ENCODE measurements at regions not wholly inside any gene's neighbourhood (a gene's known extent, or its start where the extent isn't known, plus 50 kb on each side); places are given as distances from the start of the nearest gene placed in this dataset.

GRCh38 chr3:30319713-30320112 lies 286.7 kb upstream of the TGFBR2 start:
- no peak overlapping the region for H3K23ac ChIP-seq (ENCODE audit: low read depth, low read length)
- DNase-seq (peak; percentile 57), ATAC-seq (ENCODE audit: low read depth) (peak; percentile 63)
- no peak overlapping the region for H2BK15ac ChIP-seq (ENCODE audit: low read depth, low read length)
- H2AK5ac ChIP-seq (ENCODE audit: low read depth, low read length) = peak overlapping the region; percentile 84; the same call in 1 of the 2 replicates
- no peak overlapping the region for H3K9ac ChIP-seq (ENCODE audit: low read depth, low read length)
- peak overlapping the region in 1 of 2 experiments; percentile 60; a peak in 1 of 4 replicates for H4K8ac ChIP-seq (ENCODE audit: low read depth in 2 of 2, low read length in 2 of 2)
- no peak overlapping the region for H4K91ac ChIP-seq (ENCODE audit: insufficient read depth, low read depth, low read length)
- no peaks in the 10 kb centered on the region for H3K27me3 ChIP-seq (ENCODE audit: control insufficient read depth, insufficient read depth, low read length)
- ChIA-PET CTCF (interaction anchor here (0.5 to 1.4 kb wide), 5 partner anchors 33 to 374 kb away, joined by 3 to 5 read pairs (median 4); no protein-coding TSS in a partner anchor), POLR2A (ENCODE audit: unreplicated experiment) (no interaction called here)
- H3K4ac ChIP-seq (ENCODE audit: low read depth, low read length) = peak overlapping the region; percentile 69; the same call in 1 of the 2 replicates
- H2AFZ ChIP-seq (replicated peaks; ENCODE audit: low read length, poor library complexity) = peak overlapping the region; percentile 67
- no peaks in the 10 kb centered on the region for H3K9me3 ChIP-seq (ENCODE audit: control insufficient read depth, insufficient read depth, low read length)
- H3K18ac ChIP-seq (ENCODE audit: low read depth, low read length) = peak overlapping the region; percentile 50; the same call in 1 of the 2 replicates
- dilution Hi-C loops (cut with HindIII; ENCODE audit: low sequenced_read_pairs, unreplicated experiment) (no loop called here), in situ Hi-C loops (cut with MboI; ENCODE audit: low sequenced_read_pairs) (no loop called here), intact Hi-C loops (cut with micrococcal nuclease) (loop anchor here (5.0 to 10.0 kb wide), 2 partner anchors 275 to 373 kb away; no protein-coding TSS in a partner anchor)
- no peak overlapping the region for H3K56ac ChIP-seq (ENCODE audit: extremely low read depth, insufficient read depth, low read length)
- no peak overlapping the region for H3K4me2 ChIP-seq (ENCODE audit: low read depth, low read length)
- H4K5ac ChIP-seq (ENCODE audit: low read depth, low read length) = no peak overlapping the region; the same call in 1 of the 2 replicates
- peaks cover 2% of the 10 kb centered on the region; the same call in 1 of the 2 replicates for H3K9me1 ChIP-seq (ENCODE audit: insufficient read depth, low read length)
- H3K4me1 ChIP-seq (ENCODE audit: control insufficient read depth, insufficient read depth, low read length) = peaks cover 7% of the 10 kb centered on the region; the same call in 1 of the 2 replicates
- H2AK9ac ChIP-seq (replicated peaks; ENCODE audit: low read depth, low read length, poor library complexity) = no peak overlapping the region
- TF ChIP-seq SMC3 (IDR thresholded peaks at IDR 0.05; ENCODE audit: low read depth, low read length) = peak; percentile 48
- no peak for TF ChIP-seq USF2 (IDR thresholded peaks at IDR 0.05; ENCODE audit: low read depth, low read length)
- TF ChIP-seq RAD21 (IDR thresholded peaks at IDR 0.05; ENCODE audit: low read length) = peak; percentile 60
- no peak for TF ChIP-seq MAZ (IDR thresholded peaks at IDR 0.05; ENCODE audit: borderline replicate concordance, low read depth, low read length)
- TF ChIP-seq, protein P1, sequence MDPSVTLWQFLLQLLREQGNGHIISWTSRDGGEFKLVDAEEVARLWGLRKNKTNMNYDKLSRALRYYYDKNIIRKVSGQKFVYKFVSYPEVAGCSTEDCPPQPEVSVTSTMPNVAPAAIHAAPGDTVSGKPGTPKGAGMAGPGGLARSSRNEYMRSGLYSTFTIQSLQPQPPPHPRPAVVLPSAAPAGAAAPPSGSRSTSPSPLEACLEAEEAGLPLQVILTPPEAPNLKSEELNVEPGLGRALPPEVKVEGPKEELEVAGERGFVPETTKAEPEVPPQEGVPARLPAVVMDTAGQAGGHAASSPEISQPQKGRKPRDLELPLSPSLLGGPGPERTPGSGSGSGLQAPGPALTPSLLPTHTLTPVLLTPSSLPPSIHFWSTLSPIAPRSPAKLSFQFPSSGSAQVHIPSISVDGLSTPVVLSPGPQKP (IDR thresholded peaks at IDR 0.05; ENCODE audit: borderline replicate concordance, low read depth, low read length) = no peak
- TF ChIP-seq MXI1 (IDR thresholded peaks at IDR 0.05; ENCODE audit: borderline replicate concordance, low read depth, low read length) = no peak
- peak; percentile 47 for TF ChIP-seq CTCF (conservative IDR thresholded peaks at IDR 0.05; ENCODE audit: low read depth, low read length)
- no peak for TF ChIP-seq NFE2L2 (IDR thresholded peaks at IDR 0.05; ENCODE audit: low read depth, low read length)
- no peak for TF ChIP-seq RCOR1 (IDR thresholded peaks at IDR 0.05; ENCODE audit: insufficient replicate concordance, low read length)
- no peak for TF ChIP-seq CEBPB (IDR thresholded peaks at IDR 0.05; ENCODE audit: low read depth, low read length)
- no peak for TF ChIP-seq CHD1 (IDR thresholded peaks at IDR 0.05; ENCODE audit: low read depth, low read length)
- no peak for TF ChIP-seq POLR2A (IDR thresholded peaks at IDR 0.05; ENCODE audit: low read depth, low read length)
- TF ChIP-seq MAFK (IDR thresholded peaks at IDR 0.05; ENCODE audit: low read depth, low read length) = no peak
- TF ChIP-seq FOS (IDR thresholded peaks at IDR 0.05; ENCODE audit: low read depth, low read length) = no peak
- TF ChIP-seq BHLHE40 (IDR thresholded peaks at IDR 0.05; ENCODE audit: low read depth, low read length) = no peak
- no peak for TF ChIP-seq RFX5 (IDR thresholded peaks at IDR 0.05; ENCODE audit: low read depth, low read length)
- H4K20me1 ChIP-seq (ENCODE audit: insufficient read depth, low read length) = no peaks in the 10 kb centered on the region
- H3K4me3 ChIP-seq (ENCODE audit: insufficient read depth, low read depth, low read length) = no peak overlapping the region
- BruUV-seq (replicated peaks) = no TSS peak
- no peak overlapping the region for H2BK120ac ChIP-seq (ENCODE audit: low read depth, low read length)
- H3K14ac ChIP-seq (replicated peaks; ENCODE audit: low read depth, low read length) = no peak overlapping the region
- no peaks in the 10 kb centered on the region for H3K36me3 ChIP-seq (ENCODE audit: control insufficient read depth, insufficient read depth, low read length)
- H3K79me1 ChIP-seq (ENCODE audit: low read depth in 1 of 2, low read length in 2 of 2) = no peaks in the 10 kb centered on the region
- peak overlapping the region; percentile 55; the same call in 1 of the 2 replicates for H2BK20ac ChIP-seq (ENCODE audit: low read depth, low read length)
- H3K27ac ChIP-seq (ENCODE audit: insufficient read depth, low read length) = no peak overlapping the region
- H2BK5ac ChIP-seq (ENCODE audit: low read depth, low read length, poor library complexity, severe bottlenecking) = peak overlapping the region; percentile 66

Measured in IMR-90 (cell line).